Fibroblast of villous mesenchyme (primary cell): ENCODE measurements at regions not wholly inside any gene's neighbourhood (a gene's known extent, or its start where the extent isn't known, plus 50 kb on each side); places are given as distances from the start of the nearest gene placed in this dataset.

Source experiments
- DNase-seq: peaks from one replicate; pipeline ENCODE4 v3.0.0-alpha.2; 2010; ENCODE audit warnings: low read depth
- H3K4me3 ChIP-seq: 2 replicates; pipeline ENCODE4 v1.5.1; 2011; ENCODE audit warnings: low read depth, mild to moderate bottlenecking, low read length
- CTCF ChIP-seq: IDR thresholded peaks from 2 replicates; pipeline ENCODE4 v1.5.1; 2012; ENCODE audit warnings: low read depth, mild to moderate bottlenecking, low read length; ENCODE audit not compliant: insufficient read depth

- no peak for TF ChIP-seq CTCF
- DNase-seq: no peak
- H3K4me3 ChIP-seq: no peak overlapping the region
These were observed 77.7 kb upstream of the SNX2 start for GRCh38 chr5:122697191-122697590.

GRCh38 chr5:122699201-122699600 lies 75.7 kb upstream of the SNX2 start:
- no peak overlapping the region for H3K4me3 ChIP-seq
- no peak for TF ChIP-seq CTCF
- DNase-seq: no peak

- no peak for DNase-seq
- H3K4me3 ChIP-seq: no peak overlapping the region
- no peak for TF ChIP-seq CTCF
These were observed 73.0 kb upstream of the SNX2 start for GRCh38 chr5:122701640-122702523.

- TF ChIP-seq CTCF: no peak
- DNase-seq: no peak
- no peak overlapping the region for H3K4me3 ChIP-seq
These were observed 72.4 kb upstream of the SNX2 start for GRCh38 chr5:122702524-122702875.

- TF ChIP-seq CTCF: no peak
These were observed 71.7 kb upstream of the SNX2 start for GRCh38 chr5:122703203-122703602.

GRCh38 chr5:122704247-122705036 lies 70.4 kb upstream of the SNX2 start:
- H3K4me3 ChIP-seq: no peak overlapping the region
- peak; percentile 69 for TF ChIP-seq CTCF
- peak; percentile 59 for DNase-seq

More at GRCh38 chr5:122703203-122703602, 71.7 kb upstream of the SNX2 start:
- no peak for DNase-seq
- no peak overlapping the region for H3K4me3 ChIP-seq
